HepG2 (cell line): ENCODE measurements at regions not wholly inside any gene's neighbourhood (a gene's known extent, or its start where the extent isn't known, plus 50 kb on each side); places are given as distances from the start of the nearest gene placed in this dataset.

Source experiments
- ATAC-seq: fragments of 200-7000 bp; cut with Tn5 transposase; 3 replicates; pipeline ENCODE4 v1.9.1; 2020; ENCODE audit warnings: mild to moderate bottlenecking, moderate library complexity
- BruUV-seq: library from RNA; stranded (reverse); fragments of 400-500 nt; replicated peaks from 2 replicates; lab custom pipeline; 2021; lab: Mats Ljungman, UMichigan
- CTCF ChIA-PET: fragments of 300-600 bp; formaldehyde crosslinking; extraction: SDS; loops from one replicate; lab custom pipeline; 2021; ENCODE audit warnings: low total read pairs, inconsistent platforms, low intra/inter-chr PET ratio; lab: Yijun Ruan, JAX
- POLR2A ChIA-PET: fragments of 350-600 bp; sonication (Branson Sonifier 250); formaldehyde crosslinking; loops from one replicate; lab custom pipeline; 2020; ENCODE audit warnings: antibody characterized with exemption, inconsistent platforms; lab: Yijun Ruan, JAX
- DNase-seq: peaks from one replicate; pipeline ENCODE4 v3.0.0-alpha.2; 2015; ENCODE audit warnings: low spot score
- FAIRE-seq: peaks from 3 replicates; lab custom pipeline; 2011; peaks lifted over from hg19 to GRCh38; lab: Jason Lieb, UNC
- H2AFZ ChIP-seq: one replicate; pipeline ENCODE4 v1.6.1; 2011; ENCODE audit warnings: low read length, inconsistent platforms
- H3K27ac ChIP-seq: fragments of 300-600 bp; 3 replicates; pipeline ENCODE4 v1.8.0; 2011; ENCODE audit warnings: mixed run types, mild to moderate bottlenecking, mixed read lengths, low read length, inconsistent platforms; ENCODE audit not compliant: insufficient read depth; ENCODE audit errors: extremely low read length
- H3K27me3 ChIP-seq, 2 experiments: fragments of 200-600 bp in 1 of 2; 2 replicates in 1 of 2; 3 replicates in 1 of 2; pipeline versions ENCODE4 v1.6.0 to v1.8.0; 2011; ENCODE audit warnings: low read length in 2 of 2, mild to moderate bottlenecking in 2 of 2, moderate library complexity in 2 of 2, inconsistent platforms in 1 of 2; ENCODE audit not compliant: insufficient read depth in 2 of 2, control insufficient read depth in 1 of 2
- H3K36me3 ChIP-seq, 2 experiments: fragments of 200-600 bp in 1 of 2; replicated peaks in 1 of 2; 2 replicates in 1 of 2; 3 replicates in 1 of 2; pipeline versions ENCODE4 v1.5.1 to v1.8.0; 2011; ENCODE audit warnings: low read length in 2 of 2, inconsistent platforms in 1 of 2; ENCODE audit not compliant: insufficient read depth in 2 of 2, control insufficient read depth in 1 of 2
- H3K4me1 ChIP-seq: 2 replicates; pipeline ENCODE4 v1.5.1; 2012; ENCODE audit warnings: low read length, inconsistent platforms; ENCODE audit not compliant: insufficient read depth
- H3K4me2 ChIP-seq: 2 replicates; pipeline ENCODE4 v1.6.0; 2011; ENCODE audit warnings: low read depth, low read length, inconsistent platforms
- H3K4me3 ChIP-seq, 3 experiments: fragments of 200-600 bp in 1 of 3; sonication (generic), shearing (Covaris generic) in 1 of 3; replicated peaks in 1 of 3; 2 replicates each; pipeline ENCODE4 v1.5.1; 2011 to 2016; ENCODE audit warnings: low read length in 3 of 3, inconsistent platforms in 2 of 3, low read depth in 2 of 3, mild to moderate bottlenecking in 2 of 3, control low read depth in 1 of 3, mixed read lengths in 1 of 3; ENCODE audit not compliant: insufficient read depth in 1 of 3
- H3K79me2 ChIP-seq: one replicate; pipeline ENCODE4 v1.6.1; 2011; ENCODE audit warnings: low read length, inconsistent platforms; ENCODE audit not compliant: insufficient read depth
- H3K9ac ChIP-seq: 2 replicates; pipeline ENCODE4 v1.6.0; 2011; ENCODE audit warnings: mild to moderate bottlenecking, low read depth, low read length, inconsistent platforms; ENCODE audit not compliant: insufficient read depth
- H3K9me3 ChIP-seq: 2 replicates; pipeline ENCODE4 v1.5.1; 2012; ENCODE audit warnings: mild to moderate bottlenecking, low read length
- H4K20me1 ChIP-seq: 2 replicates; pipeline ENCODE4 v1.6.0; 2011; ENCODE audit warnings: inconsistent platforms, mild to moderate bottlenecking, low read length, moderate library complexity; ENCODE audit not compliant: insufficient read depth
- FOXA3 ChIP-seq: IDR thresholded peaks from 2 replicates; pipeline ENCODE4 v1.6.1; 2016; ENCODE audit warnings: missing genetic modification reagents, missing compliant biosample characterization
- GATAD2A ChIP-seq: IDR thresholded peaks from 2 replicates; pipeline ENCODE4 v1.6.1; 2016
- GFI1 ChIP-seq: sonication (generic); formaldehyde crosslinking; IDR thresholded peaks from 2 replicates; pipeline ENCODE4 v1.5.0; 2020; ENCODE audit warnings: missing genetic modification reagents, mild to moderate bottlenecking, borderline replicate concordance
- MIXL1 ChIP-seq: IDR thresholded peaks from 2 replicates; pipeline ENCODE4 v1.6.1; 2016
- NCOA5 ChIP-seq: sonication (generic); formaldehyde crosslinking; IDR thresholded peaks from 2 replicates; pipeline ENCODE4 v1.4.0; 2020; ENCODE audit warnings: missing genetic modification reagents
- SOX13 ChIP-seq, 3 experiments: fragments of 450-650 bp in 1 of 3; sonication (generic) in 1 of 3; formaldehyde crosslinking in 1 of 3; IDR thresholded peaks in 2 of 3; conservative IDR thresholded peaks in 1 of 3; 2 replicates each; pipeline versions ENCODE4 v1.5.0 to v1.6.1; 2016 to 2020; ENCODE audit warnings: antibody characterized with exemption in 1 of 3, mild to moderate bottlenecking in 1 of 3, missing compliant biosample characterization in 1 of 3, missing genetic modification reagents in 1 of 3, moderate library complexity in 1 of 3
- TFAP4 ChIP-seq: sonication (generic); IDR thresholded peaks from 2 replicates; pipeline ENCODE4 v1.6.1; 2016; ENCODE audit warnings: low read depth, borderline replicate concordance
- THYN1 ChIP-seq: sonication (generic); formaldehyde crosslinking; IDR thresholded peaks from 2 replicates; pipeline ENCODE4 v1.8.1; 2023; ENCODE audit warnings: low read depth, mild to moderate bottlenecking, moderate library complexity, missing genetic modification reagents, borderline replicate concordance
- ZBTB44 ChIP-seq: sonication (generic); formaldehyde crosslinking; IDR thresholded peaks from 2 replicates; pipeline ENCODE4 v1.4.0; 2020; ENCODE audit warnings: missing genetic modification reagents
- ZNF619 ChIP-seq: sonication (generic); formaldehyde crosslinking; IDR thresholded peaks from 2 replicates; pipeline ENCODE4 v1.4.0; 2020; ENCODE audit warnings: mild to moderate bottlenecking, missing genetic modification reagents
- WGBS: methylation state at CpG from one replicate; pipeline ENCODE4 v1.1.6; 2017; ENCODE audit warnings: low lambda C conversion rate; 5-methylcytosine and 5-hydroxymethylcytosine counted together
- in situ Hi-C: cut with HindIII; loops from 2 replicates; pipeline ENCODE4 v1.10.0; 2017; ENCODE audit warnings: low pct_unique_long_range_greater_than_20kb; ENCODE audit not compliant: extremely low pct_ligation_motif_present
- intact Hi-C: fragments of 100-400 bp; cut with micrococcal nuclease; formaldehyde crosslinking; loops from one replicate; pipeline ENCODE4 v1.10.0; 2022; ENCODE audit not compliant: unreplicated experiment
- TF ChIP-seq, protein P1 (sequence below), 2 experiments: sonication (generic) in 1 of 2; formaldehyde crosslinking in 1 of 2; IDR thresholded peaks; 2 replicates each; pipeline versions ENCODE4 v1.4.0 to v1.6.1; 2016 to 2020; ENCODE audit warnings: borderline replicate concordance in 1 of 2, low read depth in 1 of 2, mild to moderate bottlenecking in 1 of 2, missing genetic modification reagents in 1 of 2
- TF ChIP-seq, protein P2 (sequence below): sonication (generic); formaldehyde crosslinking; conservative IDR thresholded peaks from 2 replicates; pipeline ENCODE4 v1.4.0; 2020; ENCODE audit warnings: mild to moderate bottlenecking, missing genetic modification reagents, moderate library complexity

DNA sequence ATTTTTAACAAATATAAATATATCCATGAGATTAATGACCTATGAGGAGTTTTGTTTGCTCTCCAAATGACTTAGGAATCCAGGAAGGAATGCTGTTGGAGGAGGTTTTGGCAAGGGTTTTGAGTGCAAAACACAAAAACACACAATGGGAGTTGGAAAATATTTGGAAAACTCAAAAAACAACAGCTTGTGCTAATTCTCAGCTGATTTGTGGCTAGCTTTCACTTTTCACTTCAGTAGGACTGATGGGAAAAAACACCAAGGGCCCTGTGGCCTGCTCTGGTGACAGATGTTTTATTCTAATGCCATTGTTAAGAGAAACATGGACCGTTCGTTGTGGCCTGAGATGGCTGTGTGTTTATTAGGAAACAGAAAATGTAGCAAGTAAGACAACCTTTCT, 113.9 kb downstream of the ALDH8A1 start (continued):
- TF ChIP-seq THYN1 (no peak), NCOA5 (CRISPR knock-in tag) (no peak)

DNA sequence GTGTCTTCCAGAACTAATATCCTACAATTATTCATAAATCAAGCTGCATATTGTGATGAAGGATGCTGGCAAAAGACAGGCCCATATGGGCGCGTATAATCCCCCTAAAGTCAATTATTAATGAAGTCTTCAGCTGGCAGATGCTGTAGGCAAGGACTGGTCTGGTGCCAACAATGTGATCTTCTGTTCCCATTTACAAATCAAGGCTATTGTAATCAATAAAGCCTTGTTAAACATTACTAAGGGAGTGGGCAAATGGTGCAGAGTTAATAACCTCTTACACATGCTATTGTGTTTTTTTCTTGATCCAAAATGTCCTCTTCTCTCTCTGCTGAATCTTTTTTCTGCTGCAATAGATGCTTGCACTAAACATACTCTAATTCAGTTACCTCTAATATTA, 119.0 kb downstream of the ALDH8A1 start:
- intact Hi-C loops (loop anchor here (5.0 kb wide), 1 partner anchor 471 kb away; no protein-coding TSS in a partner anchor), in situ Hi-C loops (no loop called here)
- H3K9ac ChIP-seq = no peak overlapping the region
- ChIA-PET POLR2A (no interaction called here), CTCF (no interaction called here)
- H3K36me3 ChIP-seq = no peaks in the 10 kb centered on the region
- H2AFZ ChIP-seq = no peak overlapping the region
- DNase-seq = peak; percentile 13
- 4% methylated on average over 2 of the region's 2 CpGs for WGBS
- no peak for FAIRE-seq
- H3K4me3 ChIP-seq = no peak overlapping the region
- no peak overlapping the region for H3K4me2 ChIP-seq
- no peaks in the 10 kb centered on the region for H3K79me2 ChIP-seq
- ATAC-seq = peak; percentile 81
- peaks cover 16% of the 10 kb centered on the region for H3K4me1 ChIP-seq
- no peak overlapping the region for H3K27ac ChIP-seq
- no peaks in the 10 kb centered on the region for H3K27me3 ChIP-seq
- BruUV-seq = no TSS peak
- H3K9me3 ChIP-seq = no peaks in the 10 kb centered on the region
- no peaks in the 10 kb centered on the region for H4K20me1 ChIP-seq
- TF ChIP-seq, protein P1, sequence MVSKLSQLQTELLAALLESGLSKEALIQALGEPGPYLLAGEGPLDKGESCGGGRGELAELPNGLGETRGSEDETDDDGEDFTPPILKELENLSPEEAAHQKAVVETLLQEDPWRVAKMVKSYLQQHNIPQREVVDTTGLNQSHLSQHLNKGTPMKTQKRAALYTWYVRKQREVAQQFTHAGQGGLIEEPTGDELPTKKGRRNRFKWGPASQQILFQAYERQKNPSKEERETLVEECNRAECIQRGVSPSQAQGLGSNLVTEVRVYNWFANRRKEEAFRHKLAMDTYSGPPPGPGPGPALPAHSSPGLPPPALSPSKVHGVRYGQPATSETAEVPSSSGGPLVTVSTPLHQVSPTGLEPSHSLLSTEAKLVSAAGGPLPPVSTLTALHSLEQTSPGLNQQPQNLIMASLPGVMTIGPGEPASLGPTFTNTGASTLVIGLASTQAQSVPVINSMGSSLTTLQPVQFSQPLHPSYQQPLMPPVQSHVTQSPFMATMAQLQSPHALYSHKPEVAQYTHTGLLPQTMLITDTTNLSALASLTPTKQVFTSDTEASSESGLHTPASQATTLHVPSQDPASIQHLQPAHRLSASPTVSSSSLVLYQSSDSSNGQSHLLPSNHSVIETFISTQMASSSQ (IDR thresholded peaks at IDR 0.05; ENCODE audit: low read depth) = peak; percentile 70
- TF ChIP-seq, protein P1 (CRISPR knock-in tag; IDR thresholded peaks at IDR 0.05; ENCODE audit: borderline replicate concordance) = no peak
- peak; percentile 46 for TF ChIP-seq FOXA3
- TF ChIP-seq, protein P2, sequence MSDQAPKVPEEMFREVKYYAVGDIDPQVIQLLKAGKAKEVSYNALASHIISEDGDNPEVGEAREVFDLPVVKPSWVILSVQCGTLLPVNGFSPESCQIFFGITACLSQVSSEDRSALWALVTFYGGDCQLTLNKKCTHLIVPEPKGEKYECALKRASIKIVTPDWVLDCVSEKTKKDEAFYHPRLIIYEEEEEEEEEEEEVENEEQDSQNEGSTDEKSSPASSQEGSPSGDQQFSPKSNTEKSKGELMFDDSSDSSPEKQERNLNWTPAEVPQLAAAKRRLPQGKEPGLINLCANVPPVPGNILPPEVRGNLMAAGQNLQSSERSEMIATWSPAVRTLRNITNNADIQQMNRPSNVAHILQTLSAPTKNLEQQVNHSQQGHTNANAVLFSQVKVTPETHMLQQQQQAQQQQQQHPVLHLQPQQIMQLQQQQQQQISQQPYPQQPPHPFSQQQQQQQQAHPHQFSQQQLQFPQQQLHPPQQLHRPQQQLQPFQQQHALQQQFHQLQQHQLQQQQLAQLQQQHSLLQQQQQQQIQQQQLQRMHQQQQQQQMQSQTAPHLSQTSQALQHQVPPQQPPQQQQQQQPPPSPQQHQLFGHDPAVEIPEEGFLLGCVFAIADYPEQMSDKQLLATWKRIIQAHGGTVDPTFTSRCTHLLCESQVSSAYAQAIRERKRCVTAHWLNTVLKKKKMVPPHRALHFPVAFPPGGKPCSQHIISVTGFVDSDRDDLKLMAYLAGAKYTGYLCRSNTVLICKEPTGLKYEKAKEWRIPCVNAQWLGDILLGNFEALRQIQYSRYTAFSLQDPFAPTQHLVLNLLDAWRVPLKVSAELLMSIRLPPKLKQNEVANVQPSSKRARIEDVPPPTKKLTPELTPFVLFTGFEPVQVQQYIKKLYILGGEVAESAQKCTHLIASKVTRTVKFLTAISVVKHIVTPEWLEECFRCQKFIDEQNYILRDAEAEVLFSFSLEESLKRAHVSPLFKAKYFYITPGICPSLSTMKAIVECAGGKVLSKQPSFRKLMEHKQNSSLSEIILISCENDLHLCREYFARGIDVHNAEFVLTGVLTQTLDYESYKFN (CRISPR knock-in tag) = peak; percentile 54; the same call in 1 of the 2 replicates
- no peak for TF ChIP-seq ZBTB44 (CRISPR knock-in tag)
- peak; percentile 25; the same call in 1 of the 2 replicates for TF ChIP-seq TFAP4
- TF ChIP-seq SOX13 (IDR thresholded peaks at IDR 0.05) = no peak
- peak in 1 of 2 experiments; percentile 80; a peak in 2 of 4 replicates for TF ChIP-seq SOX13 (CRISPR knock-in tag; conservative IDR thresholded peaks at IDR 0.05 in 1 of 2, IDR thresholded peaks at IDR 0.05 in 1 of 2)
- peak; percentile 62; the same call in 1 of the 2 replicates for TF ChIP-seq MIXL1 (CRISPR knock-in tag)
- no peak for TF ChIP-seq ZNF619 (CRISPR knock-in tag)
- TF ChIP-seq GFI1 (CRISPR knock-in tag) = 0 out of 2 replicates have a peak, but pooled peaks have one; percentile 31
- TF ChIP-seq GATAD2A (CRISPR knock-in tag) = peak; percentile 57
